HFFc6 (cell line): ENCODE measurements at regions not wholly inside any gene's neighbourhood (a gene's known extent, or its start where the extent isn't known, plus 50 kb on each side); places are given as distances from the start of the nearest gene placed in this dataset.

ENCODE experiments used
- DNase-seq: peaks from one replicate; pipeline ENCODE4 v3.0.0-alpha.2; 2018
- H3K27ac Mint-ChIP-seq: 2 replicates; pipeline ENCODE4 v1.8.0; 2020; ENCODE audit warnings: mild to moderate bottlenecking, mixed read lengths
- H3K27me3 Mint-ChIP-seq: 2 replicates; pipeline ENCODE4 v1.8.0; 2021; ENCODE audit warnings: mild to moderate bottlenecking, moderate library complexity, mixed read lengths; ENCODE audit not compliant: insufficient read depth
- H3K36me3 Mint-ChIP-seq: 2 replicates; pipeline ENCODE4 v1.8.0; 2021; ENCODE audit warnings: low read depth, mixed read lengths
- H3K4me1 Mint-ChIP-seq: 2 replicates; pipeline ENCODE4 v1.8.0; 2020; ENCODE audit warnings: low read depth, mixed read lengths
- H3K4me3 Mint-ChIP-seq: 2 replicates; pipeline ENCODE4 v1.8.0; 2020; ENCODE audit warnings: mild to moderate bottlenecking, moderate library complexity, mixed read lengths
- H3K9me3 Mint-ChIP-seq: 2 replicates; pipeline ENCODE4 v1.8.0; 2020; ENCODE audit warnings: mild to moderate bottlenecking, mixed read lengths
- TF ChIP-seq, protein P1 (sequence below): fragments of 200-600 bp; sonication (generic); IDR thresholded peaks from 2 replicates; pipeline ENCODE4 v1.5.0; 2021; ENCODE audit warnings: antibody characterized with exemption, mild to moderate bottlenecking

- peaks cover 53% of the 10 kb centered on the region for H3K9me3 Mint-ChIP-seq
- no peak overlapping the region for H3K4me3 Mint-ChIP-seq
- DNase-seq: no peak
- no peaks in the 10 kb centered on the region for H3K4me1 Mint-ChIP-seq
- H3K27me3 Mint-ChIP-seq: peaks cover 2% of the 10 kb centered on the region; the same call in 1 of the 2 replicates
- TF ChIP-seq, protein P1, sequence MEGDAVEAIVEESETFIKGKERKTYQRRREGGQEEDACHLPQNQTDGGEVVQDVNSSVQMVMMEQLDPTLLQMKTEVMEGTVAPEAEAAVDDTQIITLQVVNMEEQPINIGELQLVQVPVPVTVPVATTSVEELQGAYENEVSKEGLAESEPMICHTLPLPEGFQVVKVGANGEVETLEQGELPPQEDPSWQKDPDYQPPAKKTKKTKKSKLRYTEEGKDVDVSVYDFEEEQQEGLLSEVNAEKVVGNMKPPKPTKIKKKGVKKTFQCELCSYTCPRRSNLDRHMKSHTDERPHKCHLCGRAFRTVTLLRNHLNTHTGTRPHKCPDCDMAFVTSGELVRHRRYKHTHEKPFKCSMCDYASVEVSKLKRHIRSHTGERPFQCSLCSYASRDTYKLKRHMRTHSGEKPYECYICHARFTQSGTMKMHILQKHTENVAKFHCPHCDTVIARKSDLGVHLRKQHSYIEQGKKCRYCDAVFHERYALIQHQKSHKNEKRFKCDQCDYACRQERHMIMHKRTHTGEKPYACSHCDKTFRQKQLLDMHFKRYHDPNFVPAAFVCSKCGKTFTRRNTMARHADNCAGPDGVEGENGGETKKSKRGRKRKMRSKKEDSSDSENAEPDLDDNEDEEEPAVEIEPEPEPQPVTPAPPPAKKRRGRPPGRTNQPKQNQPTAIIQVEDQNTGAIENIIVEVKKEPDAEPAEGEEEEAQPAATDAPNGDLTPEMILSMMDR: no peak
- H3K27ac Mint-ChIP-seq: no peak overlapping the region
- H3K36me3 Mint-ChIP-seq: peaks cover 4% of the 10 kb centered on the region; the same call in 1 of the 2 replicates
Observed at GRCh38 chr7:155896531-155897263, 84.4 kb upstream of the SHH start.

DNA sequence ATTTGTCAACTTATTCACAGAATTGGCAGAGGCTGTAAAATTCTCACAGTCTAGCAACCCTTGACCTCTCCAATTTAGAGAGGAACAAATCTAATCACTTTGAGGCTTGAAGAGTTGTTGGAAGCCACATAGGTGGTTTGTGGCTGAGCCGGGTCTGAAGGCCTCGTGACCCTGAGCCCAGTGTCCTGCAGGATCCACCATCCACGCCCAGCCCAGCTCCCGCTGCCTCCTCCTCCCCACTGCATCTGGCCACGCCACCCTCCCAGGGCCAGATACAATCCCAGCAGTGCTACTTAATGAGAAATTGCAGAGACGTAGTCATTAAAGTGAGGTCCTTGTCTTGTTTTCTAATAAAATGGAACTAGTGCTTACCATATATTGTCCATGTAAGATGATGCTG lies 81.4 kb upstream of the SHH start:
- Mint-ChIP-seq H3K9me3 (peaks cover 48% of the 10 kb centered on the region), H3K27me3 (peaks cover 4% of the 10 kb centered on the region), H3K36me3 (no peaks in the 10 kb centered on the region), H3K4me1 (no peaks in the 10 kb centered on the region), H3K4me3 (no peak overlapping the region), H3K27ac (no peak overlapping the region)
- no peak for DNase-seq
- TF ChIP-seq, protein P1: no peak

GRCh38 chr7:155893176-155893575 lies 80.9 kb upstream of the SHH start:
- H3K36me3 Mint-ChIP-seq: no peaks in the 10 kb centered on the region
- DNase-seq: no peak
- peaks cover 52% of the 10 kb centered on the region for H3K9me3 Mint-ChIP-seq
- TF ChIP-seq, protein P1: no peak
- H3K4me3 Mint-ChIP-seq: no peak overlapping the region
- no peaks in the 10 kb centered on the region for H3K4me1 Mint-ChIP-seq
- no peak overlapping the region for H3K27ac Mint-ChIP-seq
- peaks cover 4% of the 10 kb centered on the region for H3K27me3 Mint-ChIP-seq

- H3K9me3 Mint-ChIP-seq: peaks cover 56% of the 10 kb centered on the region
- H3K27ac Mint-ChIP-seq: no peak overlapping the region
- no peak overlapping the region for H3K4me3 Mint-ChIP-seq
- TF ChIP-seq, protein P1: no peak
- peaks cover 10% of the 10 kb centered on the region; the same call in 1 of the 2 replicates for H3K4me1 Mint-ChIP-seq
- DNase-seq: no peak
- H3K27me3 Mint-ChIP-seq: peaks cover 4% of the 10 kb centered on the region
- H3K36me3 Mint-ChIP-seq: peaks cover 4% of the 10 kb centered on the region; the same call in 1 of the 2 replicates
Observed at GRCh38 chr7:155889636-155890511, 77.6 kb upstream of the SHH start.

GRCh38 chr7:155887174-155887525 lies 74.9 kb upstream of the SHH start:
- TF ChIP-seq, protein P1: no peak
- peaks cover 8% of the 10 kb centered on the region for H3K27me3 Mint-ChIP-seq
- peaks cover 10% of the 10 kb centered on the region; the same call in 1 of the 2 replicates for H3K4me1 Mint-ChIP-seq
- H3K9me3 Mint-ChIP-seq: peaks cover 48% of the 10 kb centered on the region
- no peak overlapping the region for H3K4me3 Mint-ChIP-seq
- no peak for DNase-seq
- H3K27ac Mint-ChIP-seq: no peak overlapping the region
- H3K36me3 Mint-ChIP-seq: peaks cover 4% of the 10 kb centered on the region; the same call in 1 of the 2 replicates
